ENCODE measurements at regions not wholly inside any gene's neighbourhood (a gene's known extent, or its start where the extent isn't known, plus 50 kb on each side); places are given as distances from the start of the nearest gene placed in this dataset.

- H2BK15ac ChIP-seq (ENCODE audit: low read depth, poor library complexity, severe bottlenecking) = no peak overlapping the region
- no peak overlapping the region for H4K91ac ChIP-seq (ENCODE audit: low read length)
Measured at GRCh38 chr18:40949114-40949950, 1005.7 kb upstream of the PIK3C3 start.

DNA sequence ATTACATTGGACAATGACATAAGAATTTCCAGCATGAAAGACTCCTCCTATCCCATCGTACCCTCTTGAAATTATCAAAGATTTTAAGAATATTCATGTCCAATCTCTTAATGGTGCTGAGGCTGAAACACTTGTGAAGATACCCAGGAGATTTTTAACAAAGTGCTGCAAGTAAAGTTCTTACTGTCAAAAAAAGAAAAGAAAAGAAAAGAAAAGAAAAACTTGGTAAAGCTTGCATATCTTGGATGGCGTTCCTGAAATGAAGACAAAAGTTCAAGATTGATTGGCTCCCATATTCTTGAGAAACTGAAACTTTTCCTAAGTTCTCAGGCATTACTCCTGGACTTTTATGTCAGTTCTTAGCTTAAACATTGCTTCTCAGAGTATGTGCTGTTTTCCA lies 1010.5 kb upstream of the PIK3C3 start:
- H3K27ac ChIP-seq (ENCODE audit: low read length, poor library complexity, severe bottlenecking) = no peak overlapping the region
- no peak overlapping the region for H2BK5ac ChIP-seq (ENCODE audit: low read depth, low read length, poor library complexity, severe bottlenecking)
- no peak overlapping the region for H3K4me3 ChIP-seq (ENCODE audit: insufficient read depth in 1 of 2, low read depth in 1 of 2, low read length in 2 of 2)
- H2AFZ ChIP-seq (ENCODE audit: low read depth, low read length) = no peak overlapping the region
- no peak overlapping the region for H2BK15ac ChIP-seq (ENCODE audit: low read depth, poor library complexity, severe bottlenecking)
- no peaks in the 10 kb centered on the region for H3K79me1 ChIP-seq (replicated peaks; ENCODE audit: low read length, poor library complexity, severe bottlenecking)
- no peak overlapping the region for H3K18ac ChIP-seq (ENCODE audit: low read depth in 1 of 2, low read length in 2 of 2)
- H4K8ac ChIP-seq (ENCODE audit: low read length) = no peak overlapping the region
- H3K4me1 ChIP-seq (ENCODE audit: control insufficient read depth, insufficient read depth, low read depth, low read length) = peaks cover 1% of the 10 kb centered on the region
- no peak for DNase-seq
- no peak overlapping the region for H3K4ac ChIP-seq (ENCODE audit: low read depth in 1 of 2, low read length in 2 of 2)
- WGBS = 95% methylated on average over 1 of the region's 2 CpGs
- H3K9me3 ChIP-seq (ENCODE audit: control insufficient read depth, low read length) = no peaks in the 10 kb centered on the region
- H4K91ac ChIP-seq (ENCODE audit: low read length) = no peak overlapping the region
- H3K9ac ChIP-seq (ENCODE audit: low read length) = no peak overlapping the region
- H2AK5ac ChIP-seq (ENCODE audit: low read length, severe bottlenecking) = no peak overlapping the region
- H3K4me2 ChIP-seq (ENCODE audit: low read length, poor library complexity, severe bottlenecking) = no peak overlapping the region
- H3K36me3 ChIP-seq (ENCODE audit: control insufficient read depth in 1 of 2, insufficient read depth in 2 of 2, low read depth in 1 of 2, low read length in 2 of 2) = no peaks in the 10 kb centered on the region
- H2BK120ac ChIP-seq (ENCODE audit: low read depth, low read length) = no peak overlapping the region
- no peak overlapping the region for H3K23ac ChIP-seq (ENCODE audit: low read length in 2 of 2)
- no peak overlapping the region for H3K14ac ChIP-seq (ENCODE audit: low read length in 2 of 2)
- no peak overlapping the region for H2BK12ac ChIP-seq (ENCODE audit: low read length in 2 of 2)
- no peaks in the 10 kb centered on the region for H3K27me3 ChIP-seq (ENCODE audit: control insufficient read depth in 1 of 2, insufficient read depth in 1 of 2, low read length in 2 of 2)

More at GRCh38 chr18:40949114-40949950, 1005.7 kb upstream of the PIK3C3 start:
- H3K4ac ChIP-seq (ENCODE audit: low read depth in 1 of 2, low read length in 2 of 2) = peak overlapping the region in 1 of 2 experiments; percentile 60
- H3K27me3 ChIP-seq (ENCODE audit: control insufficient read depth in 1 of 2, insufficient read depth in 1 of 2, low read length in 2 of 2) = no peaks in the 10 kb centered on the region
- peak overlapping the region; percentile 52 for H4K8ac ChIP-seq (ENCODE audit: low read length)
- no peak overlapping the region for H3K14ac ChIP-seq (ENCODE audit: low read length in 2 of 2)
- H3K4me2 ChIP-seq (ENCODE audit: low read length, poor library complexity, severe bottlenecking) = no peak overlapping the region
- no peaks in the 10 kb centered on the region for H3K36me3 ChIP-seq (ENCODE audit: control insufficient read depth in 1 of 2, insufficient read depth in 2 of 2, low read depth in 1 of 2, low read length in 2 of 2)
- 93% methylated on average over 10 of the region's 10 CpGs for WGBS
- H2BK120ac ChIP-seq (ENCODE audit: low read depth, low read length) = no peak overlapping the region
- peak overlapping the region in 1 of 2 experiments; percentile 63 for H2BK12ac ChIP-seq (ENCODE audit: low read length in 2 of 2)
- H2AK5ac ChIP-seq (ENCODE audit: low read length, severe bottlenecking) = no peak overlapping the region
- H3K4me3 ChIP-seq (ENCODE audit: insufficient read depth in 1 of 2, low read depth in 1 of 2, low read length in 2 of 2) = no peak overlapping the region
- no peak overlapping the region for H3K9ac ChIP-seq (ENCODE audit: low read length)
- H2AFZ ChIP-seq (ENCODE audit: low read depth, low read length) = no peak overlapping the region
- H3K18ac ChIP-seq (ENCODE audit: low read depth in 1 of 2, low read length in 2 of 2) = no peak overlapping the region
- H3K23ac ChIP-seq (ENCODE audit: low read length in 2 of 2) = no peak overlapping the region
- no peak overlapping the region for H3K27ac ChIP-seq (ENCODE audit: low read length, poor library complexity, severe bottlenecking)
- peaks cover 1% of the 10 kb centered on the region for H3K4me1 ChIP-seq (ENCODE audit: control insufficient read depth, insufficient read depth, low read depth, low read length)
- DNase-seq = no peak
- H2BK5ac ChIP-seq (ENCODE audit: low read depth, low read length, poor library complexity, severe bottlenecking) = no peak overlapping the region
- H3K9me3 ChIP-seq (ENCODE audit: control insufficient read depth, low read length) = no peaks in the 10 kb centered on the region
- H3K79me1 ChIP-seq (replicated peaks; ENCODE audit: low read length, poor library complexity, severe bottlenecking) = no peaks in the 10 kb centered on the region

DNA sequence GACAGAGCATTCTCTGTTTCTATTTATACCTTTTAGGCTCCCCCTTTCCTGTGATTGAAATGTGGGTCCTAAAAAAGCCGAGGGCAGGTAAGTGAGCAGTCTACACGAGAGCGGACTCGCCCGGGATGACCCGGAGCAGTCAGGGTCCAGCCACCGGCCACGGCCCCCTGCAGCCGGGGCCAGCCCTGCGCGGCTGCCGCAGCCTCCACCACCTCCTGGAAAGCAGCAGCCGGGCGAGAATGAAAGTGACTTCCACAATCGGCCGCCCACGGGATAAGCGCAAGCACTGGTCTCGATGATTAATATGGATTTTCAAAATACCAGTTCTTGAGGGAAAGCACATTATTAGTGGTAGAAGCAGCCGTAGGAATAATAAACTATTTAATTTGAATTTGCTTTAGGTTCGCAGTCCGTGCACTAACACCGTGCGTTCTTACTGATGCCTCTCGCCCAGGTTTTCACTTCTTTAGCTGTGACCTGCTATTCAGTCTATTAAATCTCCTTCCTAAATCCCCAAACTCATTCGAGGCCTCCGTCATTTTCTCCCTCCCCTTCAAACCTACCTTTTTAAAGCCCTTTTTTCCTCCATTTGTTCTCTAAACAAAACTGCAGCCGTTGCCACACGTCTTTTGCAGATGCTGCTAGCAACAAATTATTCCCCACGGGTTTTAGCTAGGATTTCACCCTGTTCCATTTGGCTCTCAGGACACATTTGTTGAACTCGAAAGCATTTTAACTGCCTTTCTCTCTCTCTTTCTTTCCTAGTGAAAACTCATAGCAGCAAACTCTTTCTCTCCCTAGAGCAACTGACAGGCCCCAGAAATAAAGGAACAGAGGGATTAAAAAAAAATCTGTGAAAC lies 1015.1 kb upstream of the PIK3C3 start:
- Histone ChIP-seq H3K36me3 (ENCODE audit: control insufficient read depth in 1 of 2, insufficient read depth in 2 of 2, low read depth in 1 of 2, low read length in 2 of 2) (no peaks in the 10 kb centered on the region), H3K27me3 (ENCODE audit: control insufficient read depth in 1 of 2, insufficient read depth in 1 of 2, low read length in 2 of 2) (no peaks in the 10 kb centered on the region), H3K23ac (ENCODE audit: low read length in 2 of 2) (no peak overlapping the region), H3K4me2 (ENCODE audit: low read length, poor library complexity, severe bottlenecking) (no peak overlapping the region), H3K4me3 (ENCODE audit: insufficient read depth in 1 of 2, low read depth in 1 of 2, low read length in 2 of 2) (peak overlapping the region in 1 of 2 experiments; percentile 51), H3K4me1 (ENCODE audit: control insufficient read depth, insufficient read depth, low read depth, low read length) (no peaks in the 10 kb centered on the region), H3K79me1 (replicated peaks; ENCODE audit: low read length, poor library complexity, severe bottlenecking) (no peaks in the 10 kb centered on the region), H2AFZ (ENCODE audit: low read depth, low read length) (no peak overlapping the region), H3K14ac (ENCODE audit: low read length in 2 of 2) (no peak overlapping the region), H3K18ac (ENCODE audit: low read depth in 1 of 2, low read length in 2 of 2) (no peak overlapping the region), H3K9me3 (ENCODE audit: control insufficient read depth, low read length) (no peaks in the 10 kb centered on the region), H2BK5ac (ENCODE audit: low read depth, low read length, poor library complexity, severe bottlenecking) (no peak overlapping the region), H3K9ac (ENCODE audit: low read length) (no peak overlapping the region), H2BK120ac (ENCODE audit: low read depth, low read length) (no peak overlapping the region), H3K27ac (ENCODE audit: low read length, poor library complexity, severe bottlenecking) (no peak overlapping the region), H4K8ac (ENCODE audit: low read length) (no peak overlapping the region), H2BK15ac (ENCODE audit: low read depth, poor library complexity, severe bottlenecking) (peak overlapping the region; percentile 44), H4K91ac (ENCODE audit: low read length) (no peak overlapping the region), H2AK5ac (ENCODE audit: low read length, severe bottlenecking) (no peak overlapping the region), H2BK12ac (ENCODE audit: low read length in 2 of 2) (no peak overlapping the region), H3K4ac (ENCODE audit: low read depth in 1 of 2, low read length in 2 of 2) (no peak overlapping the region)
- no peak for DNase-seq
- WGBS = 94% methylated on average over 30 of the region's 31 CpGs

DNA sequence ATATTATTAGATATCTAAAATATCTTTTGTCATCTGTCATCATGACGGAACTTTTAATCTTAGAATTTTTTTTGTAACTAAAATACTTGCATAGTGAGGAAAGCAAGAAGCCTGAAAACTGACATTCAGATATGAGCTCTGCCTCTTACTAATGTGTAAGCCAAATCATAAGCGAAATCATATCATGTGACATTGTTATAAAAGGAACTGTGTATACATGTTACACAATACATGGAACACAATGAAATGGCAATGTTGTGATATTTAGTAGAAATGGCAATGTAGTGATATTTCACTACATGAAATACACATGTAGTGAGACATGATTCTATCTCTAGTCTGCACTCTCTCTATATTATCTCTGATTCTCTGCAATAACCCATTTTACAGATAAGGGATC lies 1016.4 kb upstream of the PIK3C3 start:
- no peak overlapping the region for H3K18ac ChIP-seq (ENCODE audit: low read depth in 1 of 2, low read length in 2 of 2)
- H3K14ac ChIP-seq (ENCODE audit: low read length in 2 of 2) = no peak overlapping the region
- WGBS = 100% methylated on average over 1 of the region's 2 CpGs
- no peaks in the 10 kb centered on the region for H3K27me3 ChIP-seq (ENCODE audit: control insufficient read depth in 1 of 2, insufficient read depth in 1 of 2, low read length in 2 of 2)
- H2BK120ac ChIP-seq (ENCODE audit: low read depth, low read length) = no peak overlapping the region
- H4K91ac ChIP-seq (ENCODE audit: low read length) = no peak overlapping the region
- no peak for DNase-seq
- no peak overlapping the region for H3K4me2 ChIP-seq (ENCODE audit: low read length, poor library complexity, severe bottlenecking)
- H2AFZ ChIP-seq (ENCODE audit: low read depth, low read length) = no peak overlapping the region
- H2BK5ac ChIP-seq (ENCODE audit: low read depth, low read length, poor library complexity, severe bottlenecking) = no peak overlapping the region
- no peak overlapping the region for H2BK12ac ChIP-seq (ENCODE audit: low read length in 2 of 2)
- no peak overlapping the region for H3K9ac ChIP-seq (ENCODE audit: low read length)
- H3K36me3 ChIP-seq (ENCODE audit: control insufficient read depth in 1 of 2, insufficient read depth in 2 of 2, low read depth in 1 of 2, low read length in 2 of 2) = no peaks in the 10 kb centered on the region
- no peaks in the 10 kb centered on the region for H3K79me1 ChIP-seq (replicated peaks; ENCODE audit: low read length, poor library complexity, severe bottlenecking)
- H3K4me1 ChIP-seq (ENCODE audit: control insufficient read depth, insufficient read depth, low read depth, low read length) = no peaks in the 10 kb centered on the region
- H3K23ac ChIP-seq (ENCODE audit: low read length in 2 of 2) = no peak overlapping the region
- no peak overlapping the region for H3K4me3 ChIP-seq (ENCODE audit: insufficient read depth in 1 of 2, low read depth in 1 of 2, low read length in 2 of 2)
- H3K9me3 ChIP-seq (ENCODE audit: control insufficient read depth, low read length) = no peaks in the 10 kb centered on the region
- H2AK5ac ChIP-seq (ENCODE audit: low read length, severe bottlenecking) = no peak overlapping the region
- H3K27ac ChIP-seq (ENCODE audit: low read length, poor library complexity, severe bottlenecking) = no peak overlapping the region
- H4K8ac ChIP-seq (ENCODE audit: low read length) = no peak overlapping the region
- H3K4ac ChIP-seq (ENCODE audit: low read depth in 1 of 2, low read length in 2 of 2) = no peak overlapping the region
- no peak overlapping the region for H2BK15ac ChIP-seq (ENCODE audit: low read depth, poor library complexity, severe bottlenecking)
